ENCODE measurements at regions not wholly inside any gene's neighbourhood (a gene's known extent, or its start where the extent isn't known, plus 50 kb on each side); places are given as distances from the start of the nearest gene placed in this dataset.

DNA sequence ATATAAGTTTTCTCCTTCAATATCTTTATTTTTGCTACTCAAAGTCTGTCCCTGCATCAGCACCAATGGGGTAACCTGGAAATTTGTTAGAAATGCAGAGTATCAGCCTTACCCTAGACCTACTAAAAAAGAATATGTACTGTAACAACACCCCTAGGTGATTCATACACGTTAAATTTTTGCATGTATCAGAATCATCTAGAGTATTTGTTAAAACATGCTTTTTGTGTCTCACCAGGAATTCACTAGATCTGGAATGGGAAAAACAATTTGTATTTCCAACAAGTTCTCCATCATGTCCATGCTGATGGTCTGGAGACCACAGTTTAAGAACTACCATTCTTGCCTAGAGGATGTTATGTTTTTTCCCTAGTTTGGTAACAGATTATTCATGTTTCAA is 196.0 kb upstream of the EDNRA start:
- POLR2A ChIA-PET (ENCODE audit: partially characterized antibody): no interaction called here
- H3K14ac ChIP-seq (ENCODE audit: insufficient read length): no peak overlapping the region
- CTCF ChIA-PET (ENCODE audit: partially characterized antibody): no interaction called here

More for the DNA sequence above, 196.0 kb upstream of the EDNRA start:
- no peak for FAIRE-seq
- no peaks in the 10 kb centered on the region for H3K23me2 ChIP-seq (ENCODE audit: low read depth, low read length)
- H3K4me2 ChIP-seq (ENCODE audit: insufficient read depth in 1 of 2, low read depth in 2 of 2, low read length in 2 of 2): no peak overlapping the region
- no peak overlapping the region for H2BK15ac ChIP-seq (ENCODE audit: low read length)
- H3K36me3 ChIP-seq (ENCODE audit: control insufficient read depth in 2 of 4, insufficient read depth in 4 of 4, low read length in 3 of 4): no peaks in the 10 kb centered on the region
- TF ChIP-seq NRF1 (IDR thresholded peaks at IDR 0.05; ENCODE audit: low read depth, low read length) (no peak), JUND (IDR thresholded peaks at IDR 0.05; ENCODE audit: low read length) (no peak), EZH2 (IDR thresholded peaks at IDR 0.05; ENCODE audit: low read depth, low read length, severe bottlenecking) (no peak), TCF12 (IDR thresholded peaks at IDR 0.05; ENCODE audit: low read depth, low read length) (no peak), TAF7 (optimal IDR thresholded peaks at IDR 0.05; ENCODE audit: borderline replicate concordance, low read depth, low read length) (no peak), TBP (IDR thresholded peaks at IDR 0.05; ENCODE audit: low read depth, low read length) (no peak), RNF2 (IDR thresholded peaks at IDR 0.05; ENCODE audit: borderline replicate concordance, low read depth, low read length, missing control alignments, poor library complexity, severe bottlenecking) (no peak), SIN3A (conservative IDR thresholded peaks at IDR 0.05 in 1 of 2, IDR thresholded peaks at IDR 0.05 in 1 of 2; ENCODE audit: low read depth in 1 of 2, low read length in 2 of 2) (no peak), TEAD4 (IDR thresholded peaks at IDR 0.05; ENCODE audit: low read depth, low read length) (no peak), CBX8 (IDR thresholded peaks at IDR 0.05; ENCODE audit: borderline replicate concordance, low read depth, low read length) (no peak)
- TF ChIP-seq, protein P1, sequence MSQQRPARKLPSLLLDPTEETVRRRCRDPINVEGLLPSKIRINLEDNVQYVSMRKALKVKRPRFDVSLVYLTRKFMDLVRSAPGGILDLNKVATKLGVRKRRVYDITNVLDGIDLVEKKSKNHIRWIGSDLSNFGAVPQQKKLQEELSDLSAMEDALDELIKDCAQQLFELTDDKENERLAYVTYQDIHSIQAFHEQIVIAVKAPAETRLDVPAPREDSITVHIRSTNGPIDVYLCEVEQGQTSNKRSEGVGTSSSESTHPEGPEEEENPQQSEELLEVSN (IDR thresholded peaks at IDR 0.05): no peak
- 92% methylated on average over 1 of the region's 1 CpG; no CpG with 5 or more reads in 1 of the 2 experiments for WGBS, 2 experiments (ENCODE audit: extremely low coverage in 1 of 2, insufficient coverage in 1 of 2, insufficient read length in 1 of 2, insufficient replicate concordance in 2 of 2, low coverage in 1 of 2, low lambda C conversion rate in 2 of 2, missing lambda C conversion rate in 1 of 2)
- no peak overlapping the region for H3K23ac ChIP-seq (ENCODE audit: insufficient read length)
- no peaks in the 10 kb centered on the region for H3K9me3 ChIP-seq (ENCODE audit: insufficient read depth in 2 of 2, low read depth in 1 of 2, low read length in 1 of 2)
- no peak overlapping the region for H3K4me3 ChIP-seq (ENCODE audit: extremely low read depth in 1 of 4, insufficient read depth in 2 of 4, low read depth in 3 of 4, low read length in 4 of 4)
- H3K4ac ChIP-seq (replicated peaks; ENCODE audit: insufficient read length, low read depth, low read length): no peak overlapping the region
- no peak overlapping the region for H3K18ac ChIP-seq (ENCODE audit: extremely low read depth, low read length)
- H3K27me3 ChIP-seq (replicated peaks in 1 of 4; ENCODE audit: control insufficient read depth in 3 of 4, extremely low read depth in 1 of 4, insufficient read depth in 3 of 4, low read length in 3 of 4): no peaks in the 10 kb centered on the region
- no peak overlapping the region for H2AK5ac ChIP-seq (ENCODE audit: low read depth, low read length)
- no peaks in the 10 kb centered on the region for H3K79me1 ChIP-seq (ENCODE audit: low read depth, low read length)
- no peak overlapping the region for H4K8ac ChIP-seq (ENCODE audit: extremely low read depth, insufficient read depth, low read length)
- no peak overlapping the region for H4K91ac ChIP-seq (replicated peaks; ENCODE audit: insufficient read length, low read length)
- no peak overlapping the region for H2BK120ac ChIP-seq (replicated peaks; ENCODE audit: low read depth, low read length)
- no peak overlapping the region for H2BK12ac ChIP-seq (ENCODE audit: low read depth, low read length)
- no peaks in the 10 kb centered on the region for H4K20me1 ChIP-seq (replicated peaks in 1 of 2; ENCODE audit: control insufficient read depth in 1 of 2, insufficient read depth in 2 of 2, low read length in 2 of 2)
- no peak overlapping the region for H3K9ac ChIP-seq (replicated peaks in 1 of 4; ENCODE audit: extremely low read depth in 1 of 4, low read depth in 3 of 4, low read length in 3 of 4)
- H3K56ac ChIP-seq (replicated peaks; ENCODE audit: insufficient read length, low read depth, low read length): no peak overlapping the region
- no peaks in the 10 kb centered on the region for H3K79me2 ChIP-seq (ENCODE audit: control insufficient read depth in 1 of 2, insufficient read depth in 2 of 2, low read length in 2 of 2)
- H2BK20ac ChIP-seq (ENCODE audit: low read length): no peak overlapping the region
- H3K4me1 ChIP-seq (replicated peaks in 1 of 4; ENCODE audit: control insufficient read depth in 3 of 4, insufficient read depth in 4 of 4, low read length in 3 of 4): no peaks in the 10 kb centered on the region
- H2AFZ ChIP-seq (ENCODE audit: low read length): no peak overlapping the region
- H2BK5ac ChIP-seq (ENCODE audit: low read depth, low read length): no peak overlapping the region
- DNase-seq (ENCODE audit: low read depth in 1 of 2, low spot score in 2 of 2): no peak
- no peak overlapping the region for H3K27ac ChIP-seq (ENCODE audit: low read depth, low read length)
- H4K5ac ChIP-seq (ENCODE audit: insufficient read length, low read depth, low read length): no peak overlapping the region
